SK-N-SH (cell line): ENCODE measurements at regions not wholly inside any gene's neighbourhood (a gene's known extent, or its start where the extent isn't known, plus 50 kb on each side); places are given as distances from the start of the nearest gene placed in this dataset.

Source experiments
- CTCF ChIA-PET: fragments of 300-600, 350-600 bp; formaldehyde crosslinking; extraction: SDS; loops from one replicate; lab custom pipeline; 2021; lab: Yijun Ruan, JAX
- POLR2A ChIA-PET: fragments of 350-600 bp; sonication (Branson Sonifier 250); formaldehyde crosslinking; extraction: SDS; loops from one replicate; lab custom pipeline; 2020; ENCODE audit warnings: antibody characterized with exemption, inconsistent platforms; lab: Yijun Ruan, JAX
- DNase-seq: peaks from one replicate; pipeline ENCODE4 v3.0.0; 2012
- H2AFZ ChIP-seq: fragments of 200-600 bp; sonication (generic); 2 replicates; pipeline ENCODE4 v1.8.1; 2016; ENCODE audit warnings: antibody characterized with exemption, mild to moderate bottlenecking, low read depth
- H3F3A ChIP-seq: fragments of 200-600 bp; sonication (generic); replicated peaks from 2 replicates; pipeline ENCODE3; 2016; ENCODE audit warnings: antibody characterized with exemption, mild to moderate bottlenecking; ENCODE audit not compliant: insufficient read depth
- H3K27ac ChIP-seq, 2 experiments: fragments of 200-500 bp in 1 of 2; fragments of 200-600 bp in 1 of 2; sonication (Bioruptor generic) in 1 of 2; sonication (generic), shearing (Covaris generic) in 1 of 2; 2 replicates each; pipeline versions ENCODE4 v1.5.1 to v1.6.1; 2014 to 2016; ENCODE audit warnings: low read depth in 2 of 2, inconsistent platforms in 1 of 2, low read length in 1 of 2, mild to moderate bottlenecking in 1 of 2, mixed read lengths in 1 of 2
- H3K27me3 ChIP-seq: fragments of 200-600 bp; sonication (generic), shearing (Covaris generic); 2 replicates; pipeline ENCODE4 v1.6.1; 2016; ENCODE audit warnings: mixed run types; ENCODE audit not compliant: insufficient read depth
- H3K36me3 ChIP-seq, 2 experiments: fragments of 200-500 bp in 1 of 2; fragments of 200-600 bp in 1 of 2; sonication (Bioruptor generic) in 1 of 2; sonication (generic) in 1 of 2; replicated peaks in 1 of 2; 2 replicates each; pipeline versions ENCODE3 to v1.5.1; 2014 to 2016; ENCODE audit warnings: low read length in 1 of 2, mild to moderate bottlenecking in 1 of 2; ENCODE audit not compliant: insufficient read depth in 2 of 2, control insufficient read depth in 1 of 2
- H3K4me1 ChIP-seq, 2 experiments: fragments of 200-500 bp in 1 of 2; fragments of 200-600 bp in 1 of 2; sonication (Bioruptor generic) in 1 of 2; sonication (generic), shearing (Covaris generic) in 1 of 2; 2 replicates each; pipeline versions ENCODE4 v1.5.1 to v1.6.1; 2014 to 2016; ENCODE audit warnings: low read depth in 1 of 2, low read length in 1 of 2, mixed run types in 1 of 2; ENCODE audit not compliant: insufficient read depth in 2 of 2, control insufficient read depth in 1 of 2
- H3K4me2 ChIP-seq: fragments of 200-600 bp; sonication (generic), shearing (Covaris generic); 2 replicates; pipeline ENCODE4 v1.6.1; 2017; ENCODE audit warnings: mixed run types
- H3K4me3 ChIP-seq, 2 experiments: fragments of 200-500 bp in 1 of 2; fragments of 200-600 bp in 1 of 2; sonication (Bioruptor generic) in 1 of 2; sonication (generic), shearing (Covaris generic) in 1 of 2; 2 replicates each; pipeline versions ENCODE4 v1.5.1 to v1.8.1; 2014 to 2016; ENCODE audit warnings: low read depth in 2 of 2, inconsistent platforms in 1 of 2, low read length in 1 of 2, mild to moderate bottlenecking in 1 of 2, mixed read lengths in 1 of 2, moderate library complexity in 1 of 2
- H3K79me2 ChIP-seq: fragments of 200-600 bp; sonication (generic); 2 replicates; pipeline ENCODE4 v1.8.1; 2017; ENCODE audit warnings: mild to moderate bottlenecking; ENCODE audit not compliant: insufficient read depth
- H3K9ac ChIP-seq: fragments of 200-600 bp; sonication (generic); 2 replicates; pipeline ENCODE4 v1.6.1; 2017; ENCODE audit warnings: mixed run types
- H3K9me2 ChIP-seq: fragments of 200-600 bp; sonication (generic); 2 replicates; pipeline ENCODE4 v1.6.1; 2017; ENCODE audit warnings: mixed run types
- H3K9me3 ChIP-seq: fragments of 200-600 bp; sonication (generic); 2 replicates; pipeline ENCODE4 v1.6.1; 2017; ENCODE audit warnings: mixed run types, mild to moderate bottlenecking, moderate library complexity
- H4K20me1 ChIP-seq: fragments of 200-600 bp; sonication (generic); 2 replicates; pipeline ENCODE4 v1.6.1; 2017; ENCODE audit warnings: mild to moderate bottlenecking, mixed run types; ENCODE audit not compliant: insufficient read depth
- CHD2 ChIP-seq: fragments of 150-350 bp; IDR thresholded peaks from 2 replicates; pipeline ENCODE4 v1.6.1; 2018; ENCODE audit warnings: low read length; ENCODE audit not compliant: partially characterized antibody
- EP300 ChIP-seq, 2 experiments: IDR thresholded peaks; 2 replicates each; pipeline versions ENCODE4 v1.4.0 to v1.6.1; 2012; ENCODE audit warnings: borderline replicate concordance in 1 of 2, low read depth in 1 of 2, low read length in 1 of 2
- FOSL2 ChIP-seq: IDR thresholded peaks from 2 replicates; pipeline ENCODE4 v1.4.0; 2012; ENCODE audit warnings: low read depth, mild to moderate bottlenecking, moderate library complexity, borderline replicate concordance
- FOXJ3 ChIP-seq: sonication (generic); formaldehyde crosslinking; IDR thresholded peaks from 2 replicates; pipeline ENCODE4 v1.5.1; 2020; ENCODE audit warnings: mild to moderate bottlenecking, missing genetic modification reagents
- JUND ChIP-seq: IDR thresholded peaks from 2 replicates; pipeline ENCODE4 v1.4.0; 2012
- MEF2A ChIP-seq: IDR thresholded peaks from 2 replicates; pipeline ENCODE4 v1.4.0; 2012; ENCODE audit warnings: low read depth, borderline replicate concordance
- NFIC ChIP-seq: IDR thresholded peaks from 2 replicates; pipeline ENCODE4 v1.4.0; 2012; ENCODE audit warnings: borderline replicate concordance
- NRF1 ChIP-seq: IDR thresholded peaks from 2 replicates; pipeline ENCODE4 v1.6.1; 2012; ENCODE audit warnings: low read depth, mild to moderate bottlenecking, low read length
- POLR2AphosphoS5 ChIP-seq: IDR thresholded peaks from 2 replicates; pipeline ENCODE4 v1.6.1; 2012; ENCODE audit warnings: low read depth, low read length
- RAD21 ChIP-seq: IDR thresholded peaks from 2 replicates; pipeline ENCODE4 v1.6.1; 2012; ENCODE audit warnings: mild to moderate bottlenecking, low read length
- RCOR1 ChIP-seq: fragments of 150-350 bp; IDR thresholded peaks from 2 replicates; pipeline ENCODE4 v1.6.1; 2017; ENCODE audit warnings: antibody characterized with exemption, low read length
- RFX5 ChIP-seq: IDR thresholded peaks from 2 replicates; pipeline ENCODE4 v1.6.1; 2012; ENCODE audit warnings: mild to moderate bottlenecking, improper control_type of control experiment, low read length
- RXRA ChIP-seq: IDR thresholded peaks from 2 replicates; pipeline ENCODE4 v1.4.0; 2012; ENCODE audit warnings: low read depth, mild to moderate bottlenecking, borderline replicate concordance
- SMC3 ChIP-seq: IDR thresholded peaks from 2 replicates; pipeline ENCODE4 v1.6.1; 2012; ENCODE audit warnings: low read depth, low read length, improper control_type of control experiment
- TCF12 ChIP-seq: IDR thresholded peaks from 2 replicates; pipeline ENCODE4 v1.4.0; 2012
- WGBS: methylation state at CpG from one replicate; pipeline ENCODE4 v1.1.6; 2017; ENCODE audit warnings: low lambda C conversion rate; 5-methylcytosine and 5-hydroxymethylcytosine counted together
- TF ChIP-seq, protein P1 (sequence below): fragments of 150-350 bp; IDR thresholded peaks from 2 replicates; pipeline ENCODE4 v1.6.1; 2016; ENCODE audit warnings: mild to moderate bottlenecking, low read depth, low read length
- TF ChIP-seq, protein P2 (sequence below): IDR thresholded peaks from 2 replicates; pipeline ENCODE4 v1.4.0; 2012; ENCODE audit warnings: low read depth
- TF ChIP-seq, protein P3 (sequence below): IDR thresholded peaks from 2 replicates; pipeline ENCODE4 v1.4.0; 2012; ENCODE audit warnings: low read depth, borderline replicate concordance
- TF ChIP-seq, protein P4 (sequence below): IDR thresholded peaks from 2 replicates; pipeline ENCODE4 v1.6.1; 2012; ENCODE audit warnings: mild to moderate bottlenecking, low read depth, low read length, moderate library complexity
- TF ChIP-seq, protein P5 (sequence below): IDR thresholded peaks from 2 replicates; pipeline ENCODE4 v1.4.0; 2012; ENCODE audit warnings: low read depth, borderline replicate concordance

DNA sequence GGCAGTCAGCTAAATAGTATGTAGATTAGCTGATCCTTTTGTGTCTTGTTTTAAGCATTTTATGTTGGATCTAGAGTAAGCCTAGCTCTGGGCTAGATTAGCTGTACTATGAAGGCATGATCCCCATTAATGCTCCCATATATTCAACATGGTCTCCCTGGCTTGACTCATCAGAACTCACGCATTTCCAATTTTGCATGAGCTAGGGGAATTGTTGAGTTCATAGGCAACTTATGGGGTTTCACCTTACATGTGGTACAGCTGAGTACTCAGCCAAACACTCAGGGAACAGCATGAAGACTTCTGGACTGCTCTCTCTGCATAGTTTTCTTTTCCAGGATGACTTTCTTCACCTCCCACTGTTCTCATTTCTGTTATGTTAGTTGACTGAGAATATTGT is 248.2 kb downstream of the TMX3 start:
- no peaks in the 10 kb centered on the region for H3F3A ChIP-seq
- TF ChIP-seq JUND (no peak), SMC3 (no peak), MEF2A (no peak), RXRA (no peak), NFIC (no peak), RCOR1 (no peak), FOSL2 (no peak), RAD21 (no peak), TCF12 (no peak), POLR2AphosphoS5 (no peak)
- TF ChIP-seq, protein P1, sequence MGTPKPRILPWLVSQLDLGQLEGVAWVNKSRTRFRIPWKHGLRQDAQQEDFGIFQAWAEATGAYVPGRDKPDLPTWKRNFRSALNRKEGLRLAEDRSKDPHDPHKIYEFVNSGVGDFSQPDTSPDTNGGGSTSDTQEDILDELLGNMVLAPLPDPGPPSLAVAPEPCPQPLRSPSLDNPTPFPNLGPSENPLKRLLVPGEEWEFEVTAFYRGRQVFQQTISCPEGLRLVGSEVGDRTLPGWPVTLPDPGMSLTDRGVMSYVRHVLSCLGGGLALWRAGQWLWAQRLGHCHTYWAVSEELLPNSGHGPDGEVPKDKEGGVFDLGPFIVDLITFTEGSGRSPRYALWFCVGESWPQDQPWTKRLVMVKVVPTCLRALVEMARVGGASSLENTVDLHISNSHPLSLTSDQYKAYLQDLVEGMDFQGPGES, result no peak
- TF ChIP-seq, protein P2, sequence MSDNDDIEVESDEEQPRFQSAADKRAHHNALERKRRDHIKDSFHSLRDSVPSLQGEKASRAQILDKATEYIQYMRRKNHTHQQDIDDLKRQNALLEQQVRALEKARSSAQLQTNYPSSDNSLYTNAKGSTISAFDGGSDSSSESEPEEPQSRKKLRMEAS, result no peak
- no peaks in the 10 kb centered on the region for H3K9me2 ChIP-seq
- no peak overlapping the region for H3K4me2 ChIP-seq
- H4K20me1 ChIP-seq, result no peaks in the 10 kb centered on the region
- H3K27ac ChIP-seq, result no peak overlapping the region
- H3K36me3 ChIP-seq, result no peaks in the 10 kb centered on the region
- peaks cover 0 to 4% of the 10 kb centered on the region in 2 experiments; a peak in 2 of 4 replicates for H3K4me1 ChIP-seq
- no peaks in the 10 kb centered on the region for H3K9me3 ChIP-seq
- WGBS, result 80% methylated on average over 1 of the region's 1 CpG
- H2AFZ ChIP-seq, result no peak overlapping the region
- H3K4me3 ChIP-seq, result no peak overlapping the region
- no peaks in the 10 kb centered on the region for H3K27me3 ChIP-seq
- H3K79me2 ChIP-seq, result no peaks in the 10 kb centered on the region
- no peak overlapping the region for H3K9ac ChIP-seq
- DNase-seq, result no peak
- CTCF ChIA-PET, result no interaction called here
- POLR2A ChIA-PET, result no interaction called here

DNA sequence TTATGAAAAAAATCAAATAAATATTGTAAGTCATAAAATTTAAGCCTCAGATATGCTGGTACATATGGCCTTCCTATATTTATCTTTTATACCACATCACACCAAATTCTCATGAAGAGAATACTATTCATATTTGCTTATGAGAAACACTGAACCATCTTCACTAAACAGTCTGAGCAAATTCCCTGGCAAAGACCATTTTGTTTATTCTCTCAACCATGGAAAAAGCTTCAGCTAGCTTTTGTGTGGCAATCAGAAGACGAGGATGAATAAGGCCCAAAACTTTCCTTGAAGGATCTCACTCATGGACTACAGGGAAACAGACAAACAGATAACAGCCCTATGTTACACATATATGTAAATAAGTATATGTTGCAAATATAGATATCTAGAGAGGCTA is 252.1 kb downstream of the TMX3 start:
- no peaks in the 10 kb centered on the region; a peak in 1 of 4 replicates for H3K4me1 ChIP-seq
- no peaks in the 10 kb centered on the region for H3K36me3 ChIP-seq
- DNase-seq, result no peak
- H3F3A ChIP-seq, result no peaks in the 10 kb centered on the region
- H3K9me2 ChIP-seq, result no peaks in the 10 kb centered on the region
- H4K20me1 ChIP-seq, result no peaks in the 10 kb centered on the region
- no peak overlapping the region for H3K27ac ChIP-seq
- H3K9me3 ChIP-seq, result no peaks in the 10 kb centered on the region
- no peak for TF ChIP-seq RAD21
- no peak for TF ChIP-seq CHD2
- TF ChIP-seq, protein P3, sequence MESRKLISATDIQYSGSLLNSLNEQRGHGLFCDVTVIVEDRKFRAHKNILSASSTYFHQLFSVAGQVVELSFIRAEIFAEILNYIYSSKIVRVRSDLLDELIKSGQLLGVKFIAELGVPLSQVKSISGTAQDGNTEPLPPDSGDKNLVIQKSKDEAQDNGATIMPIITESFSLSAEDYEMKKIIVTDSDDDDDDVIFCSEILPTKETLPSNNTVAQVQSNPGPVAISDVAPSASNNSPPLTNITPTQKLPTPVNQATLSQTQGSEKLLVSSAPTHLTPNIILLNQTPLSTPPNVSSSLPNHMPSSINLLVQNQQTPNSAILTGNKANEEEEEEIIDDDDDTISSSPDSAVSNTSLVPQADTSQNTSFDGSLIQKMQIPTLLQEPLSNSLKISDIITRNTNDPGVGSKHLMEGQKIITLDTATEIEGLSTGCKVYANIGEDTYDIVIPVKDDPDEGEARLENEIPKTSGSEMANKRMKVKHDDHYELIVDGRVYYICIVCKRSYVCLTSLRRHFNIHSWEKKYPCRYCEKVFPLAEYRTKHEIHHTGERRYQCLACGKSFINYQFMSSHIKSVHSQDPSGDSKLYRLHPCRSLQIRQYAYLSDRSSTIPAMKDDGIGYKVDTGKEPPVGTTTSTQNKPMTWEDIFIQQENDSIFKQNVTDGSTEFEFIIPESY, result no peak
- TF ChIP-seq, protein P4, sequence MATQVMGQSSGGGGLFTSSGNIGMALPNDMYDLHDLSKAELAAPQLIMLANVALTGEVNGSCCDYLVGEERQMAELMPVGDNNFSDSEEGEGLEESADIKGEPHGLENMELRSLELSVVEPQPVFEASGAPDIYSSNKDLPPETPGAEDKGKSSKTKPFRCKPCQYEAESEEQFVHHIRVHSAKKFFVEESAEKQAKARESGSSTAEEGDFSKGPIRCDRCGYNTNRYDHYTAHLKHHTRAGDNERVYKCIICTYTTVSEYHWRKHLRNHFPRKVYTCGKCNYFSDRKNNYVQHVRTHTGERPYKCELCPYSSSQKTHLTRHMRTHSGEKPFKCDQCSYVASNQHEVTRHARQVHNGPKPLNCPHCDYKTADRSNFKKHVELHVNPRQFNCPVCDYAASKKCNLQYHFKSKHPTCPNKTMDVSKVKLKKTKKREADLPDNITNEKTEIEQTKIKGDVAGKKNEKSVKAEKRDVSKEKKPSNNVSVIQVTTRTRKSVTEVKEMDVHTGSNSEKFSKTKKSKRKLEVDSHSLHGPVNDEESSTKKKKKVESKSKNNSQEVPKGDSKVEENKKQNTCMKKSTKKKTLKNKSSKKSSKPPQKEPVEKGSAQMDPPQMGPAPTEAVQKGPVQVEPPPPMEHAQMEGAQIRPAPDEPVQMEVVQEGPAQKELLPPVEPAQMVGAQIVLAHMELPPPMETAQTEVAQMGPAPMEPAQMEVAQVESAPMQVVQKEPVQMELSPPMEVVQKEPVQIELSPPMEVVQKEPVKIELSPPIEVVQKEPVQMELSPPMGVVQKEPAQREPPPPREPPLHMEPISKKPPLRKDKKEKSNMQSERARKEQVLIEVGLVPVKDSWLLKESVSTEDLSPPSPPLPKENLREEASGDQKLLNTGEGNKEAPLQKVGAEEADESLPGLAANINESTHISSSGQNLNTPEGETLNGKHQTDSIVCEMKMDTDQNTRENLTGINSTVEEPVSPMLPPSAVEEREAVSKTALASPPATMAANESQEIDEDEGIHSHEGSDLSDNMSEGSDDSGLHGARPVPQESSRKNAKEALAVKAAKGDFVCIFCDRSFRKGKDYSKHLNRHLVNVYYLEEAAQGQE, result no peak
- no peak for TF ChIP-seq EP300 (IDR thresholded peaks at IDR 0.05; ENCODE audit: borderline replicate concordance in 1 of 2, low read depth in 1 of 2, low read length in 1 of 2)
- TF ChIP-seq JUND, result no peak
- TF ChIP-seq FOXJ3 (CRISPR knock-in tag), result no peak
- TF ChIP-seq, protein P5, sequence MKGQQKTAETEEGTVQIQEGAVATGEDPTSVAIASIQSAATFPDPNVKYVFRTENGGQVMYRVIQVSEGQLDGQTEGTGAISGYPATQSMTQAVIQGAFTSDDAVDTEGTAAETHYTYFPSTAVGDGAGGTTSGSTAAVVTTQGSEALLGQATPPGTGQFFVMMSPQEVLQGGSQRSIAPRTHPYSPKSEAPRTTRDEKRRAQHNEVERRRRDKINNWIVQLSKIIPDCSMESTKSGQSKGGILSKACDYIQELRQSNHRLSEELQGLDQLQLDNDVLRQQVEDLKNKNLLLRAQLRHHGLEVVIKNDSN, result no peak
- no peak for TF ChIP-seq NRF1
- TF ChIP-seq RFX5, result no peak
- TF ChIP-seq RCOR1, result no peak
- TF ChIP-seq, all 33 proteins: peak for 0
- POLR2A ChIA-PET, result no interaction called here
- Histone ChIP-seq H3K9ac (no peak overlapping the region), H3K79me2 (no peaks in the 10 kb centered on the region), H3K4me3 (no peak overlapping the region), H2AFZ (no peak overlapping the region), H3K27me3 (no peaks in the 10 kb centered on the region), H3K4me2 (no peak overlapping the region)
- CTCF ChIA-PET, result no interaction called here
- WGBS, result 50% methylated on average over 1 of the region's 1 CpG
